Muscle layer of duodenum (tissue), 2 donors: ENCODE measurements at regions not wholly inside any gene's neighbourhood (a gene's known extent, or its start where the extent isn't known, plus 50 kb on each side); places are given as distances from the start of the nearest gene placed in this dataset.
"Not testable (repeated sequence)": the region's sequence is repeated elsewhere in the genome, so short reads cannot be mapped to it uniquely, and the experiment has no call there.

Experiments
- H3K27ac ChIP-seq: one replicate; pipeline ENCODE4 v1.7.0; 2013; ENCODE audit warnings: mild to moderate bottlenecking, low read length
- H3K27me3 ChIP-seq: one replicate; pipeline ENCODE4 v1.7.0; 2013; ENCODE audit warnings: low read depth, mild to moderate bottlenecking, control low read depth, low read length
- H3K36me3 ChIP-seq, 2 donors: one replicate each; pipeline ENCODE4 v1.7.0; 2013; ENCODE audit warnings: low read length in 2 of 2, control low read depth in 1 of 2, mild to moderate bottlenecking in 1 of 2; ENCODE audit not compliant: insufficient read depth in 2 of 2, control insufficient read depth in 1 of 2
- H3K4me1 ChIP-seq, 2 donors: one replicate each; pipeline ENCODE4 v1.7.0; 2013; ENCODE audit warnings: low read length in 2 of 2, mild to moderate bottlenecking in 2 of 2, control low read depth in 1 of 2, moderate library complexity in 1 of 2; ENCODE audit not compliant: insufficient read depth in 2 of 2, control insufficient read depth in 1 of 2
- H3K4me3 ChIP-seq, 2 donors: one replicate each; pipeline ENCODE4 v1.7.0; 2013; ENCODE audit warnings: low read length in 2 of 2, low read depth in 1 of 2, mild to moderate bottlenecking in 1 of 2
- H3K9me3 ChIP-seq, 2 donors: one replicate each; pipeline ENCODE4 v1.7.0; 2013; ENCODE audit warnings: low read length in 2 of 2, control low read depth in 1 of 2, mild to moderate bottlenecking in 1 of 2; ENCODE audit not compliant: control insufficient read depth in 1 of 2
- donor health status: healthy.

- Histone ChIP-seq H3K4me3 (no peak overlapping the region), H3K9me3 (no peaks in the 10 kb centered on the region), H3K27me3 (no peaks in the 10 kb centered on the region), H3K27ac (no peak overlapping the region), H3K4me1 (no peaks in the 10 kb centered on the region), H3K36me3 (no peaks in the 10 kb centered on the region)
These were observed 125.2 kb upstream of the EEF2KMT start for GRCh38 chr16:5222761-5223160.

GRCh38 chr16:5221831-5222230 lies 124.2 kb upstream of the EEF2KMT start:
- not testable (repeated sequence) for H3K27me3 ChIP-seq, H3K9me3 ChIP-seq, H3K36me3 ChIP-seq, H3K27ac ChIP-seq, H3K4me1 ChIP-seq, H3K4me3 ChIP-seq

GRCh38 chr16:5220705-5221104 lies 123.1 kb upstream of the EEF2KMT start:
- H3K36me3 ChIP-seq, result no peaks in the 10 kb centered on the region
- H3K4me3 ChIP-seq, result no peak overlapping the region
- no peak overlapping the region for H3K27ac ChIP-seq
- no peaks in the 10 kb centered on the region for H3K27me3 ChIP-seq
- H3K4me1 ChIP-seq, result no peaks in the 10 kb centered on the region
- no peaks in the 10 kb centered on the region for H3K9me3 ChIP-seq

- Histone ChIP-seq H3K36me3 (no peaks in the 10 kb centered on the region), H3K4me1 (no peaks in the 10 kb centered on the region), H3K27me3 (no peaks in the 10 kb centered on the region), H3K9me3 (no peaks in the 10 kb centered on the region), H3K4me3 (no peak overlapping the region), H3K27ac (no peak overlapping the region)
These were observed 119.0 kb upstream of the EEF2KMT start for GRCh38 chr16:5216441-5217080.

- H3K9me3 ChIP-seq, result no peaks in the 10 kb centered on the region
- no peak overlapping the region for H3K4me3 ChIP-seq
- H3K36me3 ChIP-seq, result no peaks in the 10 kb centered on the region
- no peaks in the 10 kb centered on the region for H3K27me3 ChIP-seq
- H3K4me1 ChIP-seq, result no peaks in the 10 kb centered on the region
- H3K27ac ChIP-seq, result no peak overlapping the region
These were observed 118.3 kb upstream of the EEF2KMT start for GRCh38 chr16:5215901-5216300.

- H3K4me3 ChIP-seq, result no peak overlapping the region
- H3K36me3 ChIP-seq, result no peaks in the 10 kb centered on the region
- H3K27me3 ChIP-seq, result no peaks in the 10 kb centered on the region
- no peaks in the 10 kb centered on the region for H3K4me1 ChIP-seq
- no peaks in the 10 kb centered on the region for H3K9me3 ChIP-seq
- H3K27ac ChIP-seq, result no peak overlapping the region
These were observed 116.9 kb upstream of the EEF2KMT start for GRCh38 chr16:5214466-5214865.

- H3K27ac ChIP-seq, H3K4me3 ChIP-seq, H3K27me3 ChIP-seq, H3K4me1 ChIP-seq, H3K36me3 ChIP-seq, H3K9me3 ChIP-seq: not testable (repeated sequence)
These were observed 114.9 kb upstream of the EEF2KMT start for GRCh38 chr16:5212501-5212900.

- not testable (repeated sequence) for H3K27me3 ChIP-seq, H3K27ac ChIP-seq, H3K36me3 ChIP-seq, H3K4me3 ChIP-seq, H3K4me1 ChIP-seq, H3K9me3 ChIP-seq
These were observed 110.4 kb upstream of the EEF2KMT start for GRCh38 chr16:5207862-5208498.

GRCh38 chr16:5207001-5207523 lies 109.5 kb upstream of the EEF2KMT start:
- Histone ChIP-seq H3K27ac (no peak overlapping the region), H3K9me3 (no peaks in the 10 kb centered on the region), H3K36me3 (no peaks in the 10 kb centered on the region), H3K4me1 (no peaks in the 10 kb centered on the region), H3K27me3 (no peaks in the 10 kb centered on the region), H3K4me3 (no peak overlapping the region)

GRCh38 chr16:5206331-5206990 lies 108.9 kb upstream of the EEF2KMT start:
- Histone ChIP-seq H3K9me3 (no peaks in the 10 kb centered on the region), H3K4me3 (no peak overlapping the region), H3K4me1 (no peaks in the 10 kb centered on the region), H3K27me3 (no peaks in the 10 kb centered on the region), H3K27ac (no peak overlapping the region), H3K36me3 (no peaks in the 10 kb centered on the region)

- Histone ChIP-seq H3K27ac (no peak overlapping the region), H3K4me3 (no peak overlapping the region), H3K27me3 (no peaks in the 10 kb centered on the region), H3K4me1 (no peaks in the 10 kb centered on the region), H3K9me3 (no peaks in the 10 kb centered on the region), H3K36me3 (no peaks in the 10 kb centered on the region)
These were observed 107.9 kb upstream of the EEF2KMT start for GRCh38 chr16:5205361-5206040.
